Breast epithelium (tissue), 4 donors: ENCODE measurements at regions not wholly inside any gene's neighbourhood (a gene's known extent, or its start where the extent isn't known, plus 50 kb on each side); places are given as distances from the start of the nearest gene placed in this dataset.

ENCODE experiments used
- DNase-seq, 2 donors: peaks; one replicate each; pipeline ENCODE4 v3.0.0-alpha.2; 2019; ENCODE audit warnings: low spot score in 2 of 2
- H3K27ac ChIP-seq, 2 donors: fragments of 200-600 bp; sonication (generic) in 1 of 2; one replicate each; pipeline ENCODE4 v1.5.1; 2016 to 2019; ENCODE audit warnings: mild to moderate bottlenecking in 1 of 2
- H3K27me3 ChIP-seq, 2 donors: fragments of 200-600 bp; sonication (generic) in 1 of 2; one replicate each; pipeline versions ENCODE4 v1.5.1 to v1.6.0; 2017 to 2019; ENCODE audit warnings: control low read depth in 1 of 2, mild to moderate bottlenecking in 1 of 2
- H3K36me3 ChIP-seq: fragments of 200-600 bp; one replicate; pipeline ENCODE4 v1.5.1; 2019
- H3K4me1 ChIP-seq, 2 donors: fragments of 200-600 bp; sonication (generic); one replicate each; pipeline ENCODE4 v1.5.1; 2016 to 2019; ENCODE audit warnings: control low read depth in 1 of 2
- H3K4me3 ChIP-seq, 3 donors: fragments of 200-600 bp; sonication (generic); 1 replicate in 2 of 3; 2 replicates in 1 of 3; pipeline ENCODE4 v1.5.1; 2016 to 2019; ENCODE audit warnings: mild to moderate bottlenecking in 3 of 3, moderate library complexity in 2 of 3
- H3K9me3 ChIP-seq, 2 donors: fragments of 200-600 bp; sonication (generic) in 1 of 2; one replicate each; pipeline ENCODE4 v1.5.1; 2016 to 2019; ENCODE audit warnings: control low read depth in 1 of 2
- CTCF ChIP-seq, 3 donors: fragments of 450-650 bp; IDR thresholded peaks; one replicate each; pipeline ENCODE4 v1.5.1; 2016 to 2017; ENCODE audit warnings: antibody characterized with exemption in 3 of 3, mild to moderate bottlenecking in 3 of 3, moderate library complexity in 3 of 3
- POLR2A ChIP-seq: fragments of 450-650 bp; IDR thresholded peaks from one replicate; pipeline ENCODE4 v1.6.1; 2016; ENCODE audit warnings: antibody characterized with exemption, mild to moderate bottlenecking, moderate library complexity
- POLR2AphosphoS5 ChIP-seq, 3 donors: sonication (generic); formaldehyde crosslinking; IDR thresholded peaks; one replicate each; pipeline ENCODE4 v1.6.1; 2017; ENCODE audit warnings: antibody characterized with exemption in 3 of 3
- intact Hi-C: fragments of 100-400 bp; cut with DNase I; formaldehyde crosslinking; loops from one replicate; pipeline ENCODE4 v1.15.1; 2023; ENCODE audit warnings: low total_unique reads

- Histone ChIP-seq H3K9me3 (no peaks in the 10 kb centered on the region), H3K27me3 (no peaks in the 10 kb centered on the region), H3K36me3 (no peaks in the 10 kb centered on the region), H3K4me1 (no peaks in the 10 kb centered on the region), H3K27ac (no peak overlapping the region), H3K4me3 (no peak overlapping the region)
- TF ChIP-seq POLR2A (no peak), CTCF (IDR thresholded peaks at IDR 0.05) (no peak), POLR2AphosphoS5 (IDR thresholded peaks at IDR 0.05) (no peak)
- intact Hi-C loops, result no loop called here
- no peak for DNase-seq
Observed at GRCh38 chr13:59384154-59384553, 779.6 kb downstream of the DIAPH3 start.

GRCh38 chr13:59391696-59392095, 772.0 kb downstream of the DIAPH3 start:
- Histone ChIP-seq H3K9me3 (no peaks in the 10 kb centered on the region), H3K4me1 (no peaks in the 10 kb centered on the region), H3K36me3 (no peaks in the 10 kb centered on the region), H3K27ac (no peak overlapping the region), H3K27me3 (no peaks in the 10 kb centered on the region), H3K4me3 (no peak overlapping the region)
- no peak for DNase-seq
- intact Hi-C loops, result no loop called here
- no peak for TF ChIP-seq POLR2A
- peak in 2 of 3 donors; percentile 43 to 65 for TF ChIP-seq CTCF (IDR thresholded peaks at IDR 0.05)

GRCh38 chr13:59392328-59392727, 771.4 kb downstream of the DIAPH3 start:
- intact Hi-C loops, result no loop called here

GRCh38 chr13:59394496-59394895, 769.2 kb downstream of the DIAPH3 start:
- TF ChIP-seq POLR2AphosphoS5 (IDR thresholded peaks at IDR 0.05), result no peak
- TF ChIP-seq POLR2A, result no peak
- TF ChIP-seq CTCF (IDR thresholded peaks at IDR 0.05), result no peak
- no peaks in the 10 kb centered on the region for H3K9me3 ChIP-seq
- DNase-seq, result no peak
- H3K4me3 ChIP-seq, result no peak overlapping the region
- no peak overlapping the region for H3K27ac ChIP-seq
- intact Hi-C loops, result no loop called here
- no peaks in the 10 kb centered on the region for H3K4me1 ChIP-seq
- no peaks in the 10 kb centered on the region for H3K36me3 ChIP-seq
- no peaks in the 10 kb centered on the region for H3K27me3 ChIP-seq

More at GRCh38 chr13:59392328-59392727, 771.4 kb downstream of the DIAPH3 start:
- Histone ChIP-seq H3K36me3 (no peaks in the 10 kb centered on the region), H3K9me3 (no peaks in the 10 kb centered on the region), H3K4me3 (no peak overlapping the region), H3K4me1 (no peaks in the 10 kb centered on the region), H3K27ac (no peak overlapping the region), H3K27me3 (no peaks in the 10 kb centered on the region)
- DNase-seq, result no peak
- no peak for TF ChIP-seq CTCF (IDR thresholded peaks at IDR 0.05)
- TF ChIP-seq POLR2A, result no peak
- TF ChIP-seq POLR2AphosphoS5 (IDR thresholded peaks at IDR 0.05), result no peak

- no peak overlapping the region for H3K27ac ChIP-seq
- no peaks in the 10 kb centered on the region for H3K36me3 ChIP-seq
- H3K4me3 ChIP-seq, result no peak overlapping the region
- H3K9me3 ChIP-seq, result no peaks in the 10 kb centered on the region
- no peak for DNase-seq
- no peaks in the 10 kb centered on the region for H3K27me3 ChIP-seq
- TF ChIP-seq POLR2AphosphoS5 (IDR thresholded peaks at IDR 0.05), result no peak
- H3K4me1 ChIP-seq, result no peaks in the 10 kb centered on the region
- intact Hi-C loops, result no loop called here
Observed at GRCh38 chr13:59398127-59398526, 765.6 kb downstream of the DIAPH3 start.

GRCh38 chr13:59398661-59399060, 765.1 kb downstream of the DIAPH3 start:
- TF ChIP-seq POLR2A (no peak), CTCF (IDR thresholded peaks at IDR 0.05) (no peak), POLR2AphosphoS5 (IDR thresholded peaks at IDR 0.05) (no peak)
- Histone ChIP-seq H3K4me3 (no peak overlapping the region), H3K9me3 (no peaks in the 10 kb centered on the region), H3K4me1 (no peaks in the 10 kb centered on the region), H3K27ac (no peak overlapping the region), H3K36me3 (no peaks in the 10 kb centered on the region), H3K27me3 (no peaks in the 10 kb centered on the region)
- intact Hi-C loops, result no loop called here
- DNase-seq, result no peak
